HG02798 (cell line): ENCODE measurements at regions not wholly inside any gene's neighbourhood (a gene's known extent, or its start where the extent isn't known, plus 50 kb on each side); places are given as distances from the start of the nearest gene placed in this dataset.
"Not testable (repeated sequence)": the region's sequence is repeated elsewhere in the genome, so short reads cannot be mapped to it uniquely, and the experiment has no call there.

Experiments
- ATAC-seq: cut with Tn5 transposase; IDR thresholded peaks from one replicate; pipeline ENCODE4 v1.9.1; 2021; ENCODE audit warnings: mild to moderate bottlenecking; ENCODE audit not compliant: unreplicated experiment, poor library complexity

DNA sequence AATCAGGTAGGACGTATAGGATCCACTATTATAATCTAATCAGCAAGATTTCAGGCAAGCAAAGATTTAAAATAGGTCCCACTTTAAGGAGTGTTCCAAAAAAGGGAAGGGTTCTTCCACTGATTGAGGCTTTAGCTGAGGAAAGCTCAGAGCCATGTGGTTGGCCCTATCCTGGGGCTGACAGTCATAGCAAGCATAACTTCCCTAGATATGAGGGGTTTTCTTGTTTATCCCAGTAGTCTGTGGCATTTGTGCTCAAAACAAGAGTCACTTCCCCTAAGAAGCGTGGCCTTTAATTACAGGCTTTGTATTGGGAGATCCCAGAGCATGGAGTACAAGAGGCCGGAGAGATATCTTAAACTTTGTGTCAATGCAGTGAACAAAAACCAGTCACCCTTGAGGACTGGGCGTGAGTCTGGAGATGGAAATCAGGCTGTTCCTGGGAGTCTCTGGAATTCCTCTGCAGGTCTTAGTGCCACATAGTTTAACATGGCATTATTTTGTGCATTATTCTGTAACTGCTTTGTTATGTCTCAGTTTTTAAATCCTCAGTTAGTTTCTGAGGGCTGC is 136.9 kb upstream of the FBXO11 start:
- ATAC-seq: no peak

GRCh38 chr2:48043746-48044145 is 137.4 kb upstream of the FBXO11 start:
- ATAC-seq: no peak

- ATAC-seq: no peak
These were observed 139.3 kb upstream of the FBXO11 start for GRCh38 chr2:48045613-48046012.

- no peak for ATAC-seq
These were observed 142.3 kb upstream of the FBXO11 start for GRCh38 chr2:48048476-48049171.

- ATAC-seq: no peak
These were observed 143.1 kb upstream of the FBXO11 start for GRCh38 chr2:48049371-48049770.

- ATAC-seq: no peak
These were observed 144.4 kb upstream of the FBXO11 start for GRCh38 chr2:48050711-48051110.

- ATAC-seq: no peak
These were observed 153.7 kb upstream of the FBXO11 start for GRCh38 chr2:48059975-48060374.

GRCh38 chr2:48061656-48062055 is 155.4 kb upstream of the FBXO11 start:
- not testable (repeated sequence) for ATAC-seq

- ATAC-seq: no peak
These were observed 158.8 kb upstream of the FBXO11 start for GRCh38 chr2:48065096-48065495.

DNA sequence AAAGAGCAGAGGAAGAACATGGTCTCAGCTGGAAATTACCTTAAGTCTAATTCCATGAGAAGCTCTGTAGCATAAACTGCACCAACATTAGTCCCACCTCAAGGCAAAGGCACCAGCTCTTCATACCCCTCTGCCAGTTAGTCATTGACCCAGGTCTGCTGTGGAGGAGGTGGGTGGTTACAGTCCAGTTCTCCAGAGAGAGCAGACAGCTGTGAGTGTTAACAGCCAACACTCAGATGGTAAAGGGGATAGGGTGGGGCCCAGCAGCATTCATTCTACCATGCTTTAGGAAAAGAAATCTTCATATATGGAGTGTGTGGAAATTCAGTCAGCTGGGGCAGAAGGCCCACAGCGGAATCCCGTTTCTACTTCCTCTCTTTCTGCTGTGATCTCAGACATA is 159.7 kb upstream of the FBXO11 start:
- no peak for ATAC-seq

DNA sequence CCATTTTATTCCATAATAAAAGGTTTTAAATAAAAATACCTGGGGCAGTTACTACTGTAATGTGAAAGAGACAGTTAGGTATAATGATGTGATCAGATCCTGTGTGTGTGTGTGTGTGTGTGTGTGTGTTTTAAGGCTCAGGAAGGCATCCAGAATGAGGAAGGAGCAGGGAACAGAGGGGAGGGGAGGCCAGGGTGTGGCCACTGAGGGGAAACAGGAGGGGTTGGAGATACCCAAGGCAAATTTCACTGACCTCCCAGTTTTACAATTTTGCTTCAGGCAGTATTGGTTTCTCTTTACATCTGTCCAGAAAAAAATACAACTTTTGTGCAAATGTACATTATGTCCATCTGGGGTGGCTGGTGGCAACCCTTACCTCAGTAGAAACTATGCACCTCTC is 163.5 kb upstream of the FBXO11 start:
- no peak for ATAC-seq

- ATAC-seq: no peak
These were observed 164.1 kb upstream of the FBXO11 start for GRCh38 chr2:48070415-48070814.

DNA sequence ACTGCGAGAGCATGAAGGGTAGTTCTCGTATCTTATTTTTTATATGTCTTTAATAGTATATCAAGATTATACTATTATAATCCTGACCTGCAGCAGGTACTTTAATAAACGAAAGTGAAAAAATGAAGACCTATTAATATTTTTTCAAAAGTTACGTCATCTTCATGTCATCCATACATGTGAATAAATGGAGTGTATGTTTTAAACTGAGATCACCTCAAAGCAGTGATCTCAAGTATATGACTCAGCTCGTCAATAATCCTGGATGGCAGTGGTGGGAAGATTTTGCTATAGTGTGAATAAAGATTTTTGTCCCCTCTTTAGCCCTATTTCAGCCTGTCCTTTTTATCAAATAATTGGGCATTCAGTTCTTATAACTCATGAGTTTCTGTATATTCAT is 166.3 kb upstream of the FBXO11 start:
- ATAC-seq: no peak

DNA sequence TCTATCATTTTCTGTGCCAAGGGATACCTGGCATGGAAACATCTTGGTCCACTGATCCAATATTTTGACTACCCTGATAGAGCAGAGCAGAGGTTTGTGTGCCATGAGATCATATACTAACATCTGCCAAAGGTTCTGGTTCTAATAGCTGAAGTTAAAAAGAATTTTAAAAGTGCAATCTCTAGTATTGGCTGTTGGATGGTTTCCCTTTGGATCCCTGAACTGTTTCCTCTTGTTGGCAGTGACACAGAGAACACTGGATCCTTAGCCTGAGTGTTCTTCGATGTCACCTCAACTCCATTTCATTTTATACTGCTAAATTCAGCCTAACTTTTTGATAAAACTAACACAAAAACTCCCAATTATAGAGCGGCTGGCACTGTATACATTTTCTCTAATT is 169.3 kb upstream of the FBXO11 start:
- no peak for ATAC-seq

- no peak for ATAC-seq
These were observed 174.4 kb upstream of the FBXO11 start for GRCh38 chr2:48080534-48081316.

DNA sequence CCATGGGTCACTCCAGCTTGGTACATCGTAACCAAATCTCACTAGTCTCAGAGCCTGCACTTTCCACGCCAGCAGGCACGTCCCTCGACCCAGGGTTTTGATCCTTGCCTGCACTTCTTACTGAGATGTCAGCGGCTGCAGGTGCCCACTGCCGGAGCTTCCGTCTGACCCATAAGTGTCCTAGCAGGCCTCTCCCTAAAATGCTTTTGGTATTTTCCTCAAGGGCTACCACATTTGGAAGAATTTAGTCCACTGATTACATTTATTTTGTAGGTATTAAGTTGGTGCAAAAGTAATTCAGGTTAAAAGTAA is 175.0 kb upstream of the FBXO11 start:
- no peak for ATAC-seq

GRCh38 chr2:48085888-48086287 is 179.6 kb upstream of the FBXO11 start:
- no peak for ATAC-seq

- no peak for ATAC-seq
These were observed 182.7 kb upstream of the FBXO11 start for GRCh38 chr2:48088994-48089393.

DNA sequence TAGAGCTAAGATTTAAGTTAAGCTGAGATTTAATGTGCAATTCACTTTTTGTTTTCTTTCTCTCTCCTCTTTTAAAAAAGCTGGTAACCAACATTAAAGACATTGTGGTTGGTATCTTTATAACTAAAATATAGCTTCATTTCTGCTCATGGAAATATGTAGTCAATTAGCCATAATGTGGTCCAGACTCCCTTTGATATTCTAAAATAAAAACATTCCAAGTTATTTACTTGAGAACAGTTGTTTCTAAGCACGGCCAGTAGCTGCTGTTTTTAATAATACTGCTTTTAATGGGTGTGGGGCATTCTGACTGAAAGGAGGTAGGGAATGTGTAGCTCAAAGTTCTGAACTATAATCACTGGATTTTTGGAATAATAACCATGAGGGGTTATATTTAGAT is 183.3 kb upstream of the FBXO11 start:
- ATAC-seq: no peak

DNA sequence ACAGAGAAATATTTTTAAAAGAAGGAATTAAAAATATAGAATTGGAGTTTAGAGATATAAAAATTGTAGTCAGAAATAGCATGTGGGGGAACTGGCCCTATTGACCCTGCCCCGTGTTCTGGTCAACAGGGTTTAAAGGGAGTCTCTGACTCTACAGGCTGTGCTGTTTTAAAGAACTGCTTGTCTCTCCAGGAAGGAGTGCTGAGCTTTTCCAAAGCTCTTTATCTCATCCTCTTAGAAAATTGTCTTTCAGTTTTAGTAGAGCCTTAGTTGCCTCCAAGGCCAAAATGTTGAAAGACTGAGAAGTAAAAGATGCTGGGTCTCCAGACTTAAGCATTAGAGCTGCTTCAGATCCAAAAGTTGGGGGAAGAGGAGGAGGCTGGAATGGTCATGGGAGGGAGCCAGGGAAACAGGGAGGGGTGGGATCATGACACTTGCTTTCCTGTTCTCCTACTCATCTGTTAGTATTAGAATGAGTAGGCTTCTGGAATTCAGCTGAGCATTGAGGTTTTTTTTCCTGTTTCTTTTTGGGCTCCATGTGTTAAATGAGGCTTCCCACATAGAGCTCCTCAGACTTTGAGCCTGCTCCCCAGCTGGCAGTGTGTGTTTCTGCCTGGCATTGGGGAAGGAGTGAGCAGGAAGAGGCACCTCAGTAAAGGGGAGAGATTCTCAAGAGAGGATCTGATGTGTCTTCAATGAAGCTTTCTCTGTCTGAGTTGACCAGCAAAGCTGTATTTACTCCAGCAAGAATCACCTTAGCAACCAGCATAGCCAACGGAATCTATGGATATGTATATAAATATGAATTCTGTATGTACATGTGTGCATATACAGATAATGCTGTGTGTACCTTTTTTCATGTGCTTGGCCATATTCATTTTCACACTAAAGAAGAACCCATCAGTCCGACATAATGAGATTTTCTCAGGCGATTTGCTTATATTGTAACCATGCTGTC is 186.8 kb upstream of the FBXO11 start:
- ATAC-seq: no peak

DNA sequence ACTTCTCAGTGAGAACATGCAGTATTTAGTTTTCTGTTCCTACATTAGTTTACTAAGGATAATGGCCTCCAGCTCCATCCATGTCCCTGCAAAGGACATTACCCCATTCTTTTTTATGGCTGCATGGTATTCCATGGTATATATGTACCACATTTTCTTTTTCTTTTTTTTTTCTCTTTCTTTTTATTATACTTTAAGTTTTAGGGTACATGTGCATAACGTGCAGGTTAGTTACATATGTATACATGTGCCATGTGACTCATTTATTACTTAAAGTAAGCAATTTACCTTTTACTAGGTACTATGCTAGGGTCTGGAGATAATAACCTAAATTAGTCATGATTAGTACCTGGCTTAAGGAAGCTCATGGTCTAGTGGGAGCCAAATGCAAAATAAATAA is 190.5 kb upstream of the FBXO11 start:
- ATAC-seq: not testable (repeated sequence)
